OCI-LY1 (cell line): ENCODE measurements at regions not wholly inside any gene's neighbourhood (a gene's known extent, or its start where the extent isn't known, plus 50 kb on each side); places are given as distances from the start of the nearest gene placed in this dataset.

ENCODE experiments used
- CTCF ChIP-seq: fragments of 200-600 bp; sonication (generic), shearing (Covaris generic); IDR thresholded peaks from 2 replicates; pipeline ENCODE4 v1.5.1; 2017; ENCODE audit warnings: mild to moderate bottlenecking, antibody characterized with exemption, low read length, moderate library complexity, mixed read lengths
- EZH2 ChIP-seq: fragments of 200-600 bp; sonication (generic), shearing (Covaris generic); IDR thresholded peaks from 2 replicates; pipeline ENCODE4 v1.8.0; 2017; ENCODE audit warnings: borderline replicate concordance, mixed run types, mild to moderate bottlenecking, antibody characterized with exemption, low read length, moderate library complexity, mixed read lengths

- TF ChIP-seq CTCF = no peak
- TF ChIP-seq EZH2 = no peak
Measured at GRCh38 chr5:24786108-24786507, 141.3 kb upstream of the CDH10 start.
